ENCODE measurements at regions not wholly inside any gene's neighbourhood (a gene's known extent, or its start where the extent isn't known, plus 50 kb on each side); places are given as distances from the start of the nearest gene placed in this dataset.

- ChIA-PET CTCF (no interaction called here), POLR2A (no interaction called here)
Measured at GRCh38 chr11:59263225-59263894, 50.6 kb upstream of the MPEG1 start.

Data from activated CD8-positive, alpha-beta memory T cell treated with anti-CD3 and anti-CD28 coated beads for 36 hours (primary cell).